ENCODE measurements at regions not wholly inside any gene's neighbourhood (a gene's known extent, or its start where the extent isn't known, plus 50 kb on each side); places are given as distances from the start of the nearest gene placed in this dataset.

DNA sequence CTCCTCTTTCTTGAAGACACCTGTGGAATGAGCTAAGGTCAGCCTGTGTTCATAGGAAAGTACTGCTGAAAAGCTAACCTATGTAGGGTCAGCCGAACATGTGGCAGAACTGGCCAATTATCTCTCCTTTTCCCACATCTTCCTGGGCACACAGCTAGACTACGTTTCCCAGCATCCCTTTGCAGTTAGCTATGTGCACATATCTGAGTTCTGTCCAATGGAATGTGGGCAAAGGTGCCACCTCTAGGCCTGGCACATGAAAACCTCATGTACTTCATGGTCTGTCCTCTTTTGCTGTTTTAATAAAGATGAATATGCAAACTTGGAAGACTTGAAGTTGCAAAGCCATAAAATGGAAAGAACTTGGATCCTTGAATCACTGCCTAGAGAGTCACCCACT, 352.6 kb downstream of the TNS1 start:
- Histone ChIP-seq H3K9me3 (replicated peaks; ENCODE audit: control insufficient read depth, low read depth, low read length) (no peaks in the 10 kb centered on the region), H3K4me1 (ENCODE audit: control insufficient read depth, insufficient read depth, low read length) (peaks cover 14% of the 10 kb centered on the region), H3K27me3 (ENCODE audit: control insufficient read depth, insufficient read depth, low read length) (no peaks in the 10 kb centered on the region), H3K4me3 (ENCODE audit: low read length) (no peak overlapping the region), H3K36me3 (ENCODE audit: control insufficient read depth, insufficient read depth, low read length) (no peaks in the 10 kb centered on the region), H3K27ac (ENCODE audit: low read length) (no peak overlapping the region)
- WGBS (ENCODE audit: insufficient coverage) = 100% methylated on average over 1 of the region's 2 CpGs
- no peak for DNase-seq

DNA sequence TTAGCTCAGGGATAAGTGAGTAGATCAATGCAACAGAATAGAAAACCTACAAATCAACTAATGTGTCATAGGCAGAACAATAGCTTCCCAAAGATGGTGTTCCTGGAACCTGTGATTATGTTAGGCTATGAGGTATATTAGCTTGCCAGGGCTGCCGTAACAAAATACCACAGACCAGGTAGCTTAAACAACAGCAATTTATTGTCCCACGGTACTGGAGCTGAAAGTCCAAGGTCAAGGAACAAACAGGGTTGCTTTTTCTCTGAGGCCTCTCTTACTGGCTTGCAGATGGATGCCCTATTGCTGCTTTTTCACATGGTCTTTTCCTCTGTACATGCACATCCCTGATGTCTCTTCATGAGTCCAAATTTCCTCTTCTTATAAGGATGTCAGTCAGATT, 354.9 kb downstream of the TNS1 start:
- H3K27ac ChIP-seq (ENCODE audit: low read length) = no peak overlapping the region
- H3K4me1 ChIP-seq (ENCODE audit: control insufficient read depth, insufficient read depth, low read length) = peaks cover 26% of the 10 kb centered on the region
- no peaks in the 10 kb centered on the region for H3K27me3 ChIP-seq (ENCODE audit: control insufficient read depth, insufficient read depth, low read length)
- no peaks in the 10 kb centered on the region for H3K9me3 ChIP-seq (replicated peaks; ENCODE audit: control insufficient read depth, low read depth, low read length)
- DNase-seq = no peak
- no peaks in the 10 kb centered on the region for H3K36me3 ChIP-seq (ENCODE audit: control insufficient read depth, insufficient read depth, low read length)
- no peak overlapping the region for H3K4me3 ChIP-seq (ENCODE audit: low read length)
- WGBS (ENCODE audit: insufficient coverage) = 92% methylated on average over 2 of the region's 2 CpGs

DNA sequence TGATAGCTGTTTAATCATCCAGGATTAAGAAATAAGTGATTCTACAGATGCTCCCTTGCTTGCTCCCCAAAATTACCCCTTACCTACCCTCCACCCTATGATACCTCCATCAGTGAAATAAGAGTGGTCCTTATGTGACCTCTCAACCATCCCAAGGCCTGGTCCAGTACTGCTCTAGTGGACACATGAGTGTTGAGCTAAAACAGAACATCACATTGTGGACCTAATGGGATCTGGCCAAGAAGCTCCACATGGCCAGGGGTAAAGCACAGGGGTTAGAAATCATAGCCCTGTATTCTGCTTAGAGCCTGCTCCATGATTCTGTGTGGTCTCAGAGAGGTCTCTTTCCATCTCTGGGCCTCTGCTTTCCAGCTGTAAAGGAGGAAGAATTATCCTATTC, 355.6 kb downstream of the TNS1 start:
- Histone ChIP-seq H3K9me3 (replicated peaks; ENCODE audit: control insufficient read depth, low read depth, low read length) (no peaks in the 10 kb centered on the region), H3K36me3 (ENCODE audit: control insufficient read depth, insufficient read depth, low read length) (no peaks in the 10 kb centered on the region), H3K27ac (ENCODE audit: low read length) (no peak overlapping the region), H3K4me3 (ENCODE audit: low read length) (no peak overlapping the region), H3K27me3 (ENCODE audit: control insufficient read depth, insufficient read depth, low read length) (no peaks in the 10 kb centered on the region), H3K4me1 (ENCODE audit: control insufficient read depth, insufficient read depth, low read length) (peaks cover 26% of the 10 kb centered on the region)
- no peak for DNase-seq

DNA sequence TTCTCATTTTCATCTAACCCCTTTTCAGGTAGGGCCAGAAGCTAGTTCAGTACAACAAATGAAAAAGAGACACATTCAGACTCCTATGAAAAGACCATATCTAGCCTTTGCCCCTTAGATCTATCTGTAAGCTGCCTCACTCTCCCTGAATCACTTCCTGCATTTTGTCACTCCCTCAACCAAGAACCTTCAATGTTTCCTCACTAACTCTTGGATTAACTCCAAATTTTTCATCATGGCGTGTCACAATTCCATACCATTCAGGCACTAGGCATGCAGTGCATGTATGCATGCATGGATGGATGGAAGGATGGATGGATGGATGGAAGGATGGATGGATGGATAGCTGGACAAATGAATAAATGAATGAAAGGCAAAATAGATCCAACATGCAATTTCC, 356.9 kb downstream of the TNS1 start:
- no peak overlapping the region for H3K4me3 ChIP-seq (ENCODE audit: low read length)
- no peak for DNase-seq
- no peak overlapping the region for H3K27ac ChIP-seq (ENCODE audit: low read length)
- H3K9me3 ChIP-seq (replicated peaks; ENCODE audit: control insufficient read depth, low read depth, low read length) = no peaks in the 10 kb centered on the region
- no CpG with 5 or more reads among the region's 1 CpG for WGBS (ENCODE audit: insufficient coverage)
- no peaks in the 10 kb centered on the region for H3K36me3 ChIP-seq (ENCODE audit: control insufficient read depth, insufficient read depth, low read length)
- no peaks in the 10 kb centered on the region for H3K27me3 ChIP-seq (ENCODE audit: control insufficient read depth, insufficient read depth, low read length)
- peaks cover 25% of the 10 kb centered on the region for H3K4me1 ChIP-seq (ENCODE audit: control insufficient read depth, insufficient read depth, low read length)

DNA sequence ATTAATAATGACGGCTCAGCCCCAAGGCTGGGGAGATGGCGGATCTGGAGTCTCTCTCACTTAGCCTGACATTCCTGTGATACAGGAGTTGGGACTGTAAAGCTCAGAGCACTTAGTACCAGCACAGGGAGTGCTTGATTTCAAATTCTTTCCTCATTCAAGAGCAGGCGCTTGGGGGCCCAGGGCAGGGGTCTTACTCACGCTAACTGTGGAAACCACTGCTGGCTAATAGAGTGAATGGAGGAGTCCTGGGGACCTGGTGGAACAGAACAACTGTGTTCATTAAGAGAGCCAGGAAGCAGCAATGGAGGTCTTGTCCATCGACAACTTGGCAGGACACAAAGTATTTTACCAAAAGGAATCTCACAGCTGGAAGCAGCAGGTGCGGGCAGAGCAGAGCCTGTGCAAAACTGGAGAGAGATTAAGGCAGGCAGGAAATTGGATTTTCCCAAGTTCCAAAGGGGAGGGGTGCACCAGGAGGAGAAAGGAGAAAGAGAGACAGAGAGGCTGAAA, 358.9 kb downstream of the TNS1 start:
- H3K36me3 ChIP-seq (ENCODE audit: control insufficient read depth, insufficient read depth, low read length) = no peaks in the 10 kb centered on the region
- 18% methylated on average over 3 of the region's 6 CpGs for WGBS (ENCODE audit: insufficient coverage)
- H3K27ac ChIP-seq (ENCODE audit: low read length) = peak overlapping the region; percentile 79
- no peak overlapping the region for H3K4me3 ChIP-seq (ENCODE audit: low read length)
- H3K9me3 ChIP-seq (replicated peaks; ENCODE audit: control insufficient read depth, low read depth, low read length) = no peaks in the 10 kb centered on the region
- peaks cover 18% of the 10 kb centered on the region for H3K4me1 ChIP-seq (ENCODE audit: control insufficient read depth, insufficient read depth, low read length)
- H3K27me3 ChIP-seq (ENCODE audit: control insufficient read depth, insufficient read depth, low read length) = no peaks in the 10 kb centered on the region
- peak; percentile 95 for DNase-seq

DNA sequence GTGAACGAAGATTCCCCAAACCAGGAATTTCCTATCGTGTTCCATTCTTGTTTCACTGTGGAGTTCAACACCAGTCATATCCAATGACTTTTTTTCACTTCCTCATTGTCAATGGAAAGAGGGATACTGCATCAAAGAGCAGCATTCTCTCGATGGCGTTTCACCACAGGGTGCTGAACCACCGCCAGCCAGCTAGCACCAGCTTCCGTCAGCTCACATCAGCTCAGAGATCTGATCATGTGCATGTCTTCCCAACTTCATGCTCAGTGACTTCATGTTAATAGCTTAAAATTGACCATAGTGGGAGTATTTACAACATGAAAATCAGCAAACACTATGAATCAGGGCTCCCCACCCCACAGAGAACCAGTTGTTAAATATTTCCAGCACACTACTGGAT, 359.9 kb downstream of the TNS1 start:
- Histone ChIP-seq H3K27ac (ENCODE audit: low read length) (no peak overlapping the region), H3K9me3 (replicated peaks; ENCODE audit: control insufficient read depth, low read depth, low read length) (no peaks in the 10 kb centered on the region), H3K27me3 (ENCODE audit: control insufficient read depth, insufficient read depth, low read length) (no peaks in the 10 kb centered on the region), H3K4me1 (ENCODE audit: control insufficient read depth, insufficient read depth, low read length) (peaks cover 18% of the 10 kb centered on the region), H3K4me3 (ENCODE audit: low read length) (no peak overlapping the region), H3K36me3 (ENCODE audit: control insufficient read depth, insufficient read depth, low read length) (no peaks in the 10 kb centered on the region)
- no peak for DNase-seq
- WGBS (ENCODE audit: insufficient coverage) = no CpG with 5 or more reads among the region's 6 CpGs

DNA sequence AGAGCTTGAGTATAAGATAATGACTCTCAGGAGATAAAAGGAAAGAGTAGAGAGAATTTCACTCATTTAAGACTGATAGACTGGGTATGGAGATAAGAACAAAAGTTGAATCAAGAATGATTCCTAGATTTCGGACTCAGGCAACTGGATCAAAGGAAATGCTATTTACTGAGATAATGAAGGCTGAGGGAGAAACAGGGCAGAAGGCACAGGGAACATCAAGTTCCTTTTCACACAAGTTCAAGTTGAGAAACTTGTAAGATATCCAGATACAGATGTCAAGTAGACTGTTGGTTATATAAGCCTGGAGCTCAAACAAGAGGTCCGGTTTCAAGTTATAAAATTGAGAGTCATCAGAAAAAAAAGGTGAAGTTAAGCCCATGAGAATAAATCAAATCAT, 360.8 kb downstream of the TNS1 start:
- WGBS (ENCODE audit: insufficient coverage) = 80% methylated on average over 2 of the region's 2 CpGs
- Histone ChIP-seq H3K27me3 (ENCODE audit: control insufficient read depth, insufficient read depth, low read length) (no peaks in the 10 kb centered on the region), H3K9me3 (replicated peaks; ENCODE audit: control insufficient read depth, low read depth, low read length) (no peaks in the 10 kb centered on the region), H3K36me3 (ENCODE audit: control insufficient read depth, insufficient read depth, low read length) (no peaks in the 10 kb centered on the region), H3K4me3 (ENCODE audit: low read length) (no peak overlapping the region), H3K4me1 (ENCODE audit: control insufficient read depth, insufficient read depth, low read length) (peaks cover 27% of the 10 kb centered on the region), H3K27ac (ENCODE audit: low read length) (no peak overlapping the region)
- no peak for DNase-seq

DNA sequence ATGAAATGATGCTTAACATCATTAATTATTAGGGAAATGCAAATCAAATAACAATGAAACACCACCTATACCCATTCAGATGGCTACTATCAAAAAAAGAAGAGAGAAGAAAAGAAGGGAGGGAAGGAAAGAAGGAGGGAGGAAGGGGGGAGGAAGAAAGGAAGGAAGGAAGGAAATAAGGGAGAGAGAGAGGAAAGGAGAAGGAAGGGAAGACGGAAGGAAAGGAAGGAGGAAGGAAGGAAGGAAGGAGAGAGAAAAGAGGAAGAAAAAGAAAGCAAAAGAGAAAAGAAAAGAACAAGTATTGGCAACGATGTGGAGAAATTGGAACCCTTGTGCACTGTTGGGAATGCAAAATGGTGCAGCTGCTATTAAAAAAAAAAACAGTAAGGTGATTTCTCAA, 363.3 kb downstream of the TNS1 start:
- no peak overlapping the region for H3K27ac ChIP-seq (ENCODE audit: low read length)
- H3K9me3 ChIP-seq (replicated peaks; ENCODE audit: control insufficient read depth, low read depth, low read length) = no peaks in the 10 kb centered on the region
- no peaks in the 10 kb centered on the region for H3K27me3 ChIP-seq (ENCODE audit: control insufficient read depth, insufficient read depth, low read length)
- no peak overlapping the region for H3K4me3 ChIP-seq (ENCODE audit: low read length)
- DNase-seq = no peak
- WGBS (ENCODE audit: insufficient coverage) = 88% methylated on average over 1 of the region's 2 CpGs
- no peaks in the 10 kb centered on the region for H3K36me3 ChIP-seq (ENCODE audit: control insufficient read depth, insufficient read depth, low read length)
- H3K4me1 ChIP-seq (ENCODE audit: control insufficient read depth, insufficient read depth, low read length) = peaks cover 38% of the 10 kb centered on the region

DNA sequence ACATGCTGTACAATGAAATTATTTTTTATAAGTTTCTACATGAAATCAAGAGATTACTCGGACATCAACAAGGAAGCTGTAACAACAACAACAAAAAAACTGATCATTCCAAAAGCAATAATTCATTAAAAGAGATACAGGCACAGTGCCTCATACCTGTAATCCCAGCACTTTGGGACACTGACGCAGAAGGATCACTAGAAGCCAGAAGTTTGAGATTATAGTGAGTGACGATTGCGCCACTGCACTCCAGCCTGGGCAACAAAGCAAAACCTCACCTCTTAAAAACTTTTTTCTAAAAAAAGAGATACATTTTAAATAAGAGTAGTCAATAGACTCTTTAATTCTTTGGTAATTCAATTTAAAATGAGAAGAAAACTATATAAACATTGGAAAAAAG, 364.3 kb downstream of the TNS1 start:
- no peaks in the 10 kb centered on the region for H3K27me3 ChIP-seq (ENCODE audit: control insufficient read depth, insufficient read depth, low read length)
- DNase-seq = no peak
- no peaks in the 10 kb centered on the region for H3K36me3 ChIP-seq (ENCODE audit: control insufficient read depth, insufficient read depth, low read length)
- H3K4me3 ChIP-seq (ENCODE audit: low read length) = no peak overlapping the region
- no CpG with 5 or more reads among the region's 4 CpGs for WGBS (ENCODE audit: insufficient coverage)
- no peak overlapping the region for H3K27ac ChIP-seq (ENCODE audit: low read length)
- no peaks in the 10 kb centered on the region for H3K9me3 ChIP-seq (replicated peaks; ENCODE audit: control insufficient read depth, low read depth, low read length)
- peaks cover 36% of the 10 kb centered on the region for H3K4me1 ChIP-seq (ENCODE audit: control insufficient read depth, insufficient read depth, low read length)

DNA sequence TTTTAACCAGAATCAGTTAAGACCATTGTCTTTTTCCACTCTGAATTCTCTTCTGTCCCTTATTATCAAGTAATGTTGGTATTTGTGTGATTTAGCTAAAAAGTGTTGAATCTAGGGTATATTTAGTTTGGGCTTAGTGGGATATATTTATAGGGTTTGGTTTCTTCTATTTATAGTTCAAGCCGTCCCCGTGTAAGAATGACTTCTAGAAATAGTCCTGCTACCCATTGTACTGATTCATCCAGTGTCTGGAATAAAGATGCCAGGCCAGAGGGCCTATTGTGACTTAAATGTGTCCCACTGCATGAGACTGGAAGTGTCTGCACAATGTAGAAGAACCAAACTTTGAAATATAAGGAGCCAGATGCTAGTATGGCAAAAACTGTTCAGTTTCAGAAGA, 364.8 kb downstream of the TNS1 start:
- H3K27me3 ChIP-seq (ENCODE audit: control insufficient read depth, insufficient read depth, low read length) = no peaks in the 10 kb centered on the region
- H3K36me3 ChIP-seq (ENCODE audit: control insufficient read depth, insufficient read depth, low read length) = no peaks in the 10 kb centered on the region
- H3K4me3 ChIP-seq (ENCODE audit: low read length) = no peak overlapping the region
- WGBS (ENCODE audit: insufficient coverage) = no CpG with 5 or more reads among the region's 2 CpGs
- no peak overlapping the region for H3K27ac ChIP-seq (ENCODE audit: low read length)
- peaks cover 39% of the 10 kb centered on the region for H3K4me1 ChIP-seq (ENCODE audit: control insufficient read depth, insufficient read depth, low read length)
- no peak for DNase-seq
- H3K9me3 ChIP-seq (replicated peaks; ENCODE audit: control insufficient read depth, low read depth, low read length) = no peaks in the 10 kb centered on the region

DNA sequence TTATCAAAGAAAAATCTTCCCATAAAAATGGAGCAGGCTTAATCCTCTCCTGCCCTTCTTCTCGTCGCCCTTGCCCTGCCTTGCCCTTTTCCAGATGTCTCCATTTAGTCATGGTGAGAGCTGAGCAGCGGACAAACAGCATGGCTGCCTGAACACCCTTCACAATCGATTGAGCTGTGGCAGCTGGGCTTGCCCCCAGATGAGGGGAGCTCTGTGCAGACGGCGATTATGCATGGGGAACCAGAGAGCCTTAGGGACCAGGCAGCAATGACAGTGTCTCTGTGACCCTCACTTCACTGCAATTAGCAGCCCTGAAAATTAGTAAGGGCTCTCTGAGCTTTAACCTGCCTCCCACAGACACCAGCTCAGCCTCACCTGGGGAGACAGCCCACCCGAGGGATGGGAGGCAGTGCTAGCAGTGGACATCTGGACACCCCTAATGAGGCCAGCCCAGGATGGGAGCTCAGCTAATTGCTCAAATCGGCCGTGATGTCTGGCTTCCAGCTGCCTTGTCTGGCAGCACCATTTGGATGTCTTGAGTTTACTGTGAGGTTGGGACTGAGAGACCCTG, 365.7 kb downstream of the TNS1 start:
- WGBS (ENCODE audit: insufficient coverage) = 39% methylated on average over 8 of the region's 9 CpGs
- Histone ChIP-seq H3K36me3 (ENCODE audit: control insufficient read depth, insufficient read depth, low read length) (no peaks in the 10 kb centered on the region), H3K9me3 (replicated peaks; ENCODE audit: control insufficient read depth, low read depth, low read length) (no peaks in the 10 kb centered on the region), H3K4me1 (ENCODE audit: control insufficient read depth, insufficient read depth, low read length) (peaks cover 43% of the 10 kb centered on the region), H3K27me3 (ENCODE audit: control insufficient read depth, insufficient read depth, low read length) (no peaks in the 10 kb centered on the region), H3K27ac (ENCODE audit: low read length) (peak overlapping the region; percentile 4), H3K4me3 (ENCODE audit: low read length) (no peak overlapping the region)
- DNase-seq = peak; percentile 90

All from muscle of leg (tissue), 3 donors.